Right kidney (tissue), 1 donor: ENCODE measurements at regions not wholly inside any gene's neighbourhood (a gene's known extent, or its start where the extent isn't known, plus 50 kb on each side); places are given as distances from the start of the nearest gene placed in this dataset.

Experiments used
- DNase-seq: peaks from one replicate; pipeline ENCODE4 v3.0.0-alpha.2; 2016

GRCh38 chr4:18343581-18343980 is 322.0 kb upstream of the LCORL start:
- no peak for DNase-seq

GRCh38 chr4:18342847-18343246 is 321.3 kb upstream of the LCORL start:
- DNase-seq = no peak

- DNase-seq = no peak
Observed at GRCh38 chr4:18321956-18322530, 300.5 kb upstream of the LCORL start.

GRCh38 chr4:18319431-18319830 is 297.9 kb upstream of the LCORL start:
- no peak for DNase-seq

- peak; percentile 14 for DNase-seq
Observed at GRCh38 chr4:18318682-18319388, 297.3 kb upstream of the LCORL start.

- DNase-seq = no peak
Observed at GRCh38 chr4:18314731-18315130, 293.2 kb upstream of the LCORL start.

GRCh38 chr4:18297684-18298083 is 276.1 kb upstream of the LCORL start:
- DNase-seq = no peak

GRCh38 chr4:18296411-18296810 is 274.9 kb upstream of the LCORL start:
- no peak for DNase-seq

GRCh38 chr4:18294846-18295245 is 273.3 kb upstream of the LCORL start:
- DNase-seq = no peak

- no peak for DNase-seq
Observed at GRCh38 chr4:18294021-18294420, 272.5 kb upstream of the LCORL start.

- DNase-seq = no peak
Observed at GRCh38 chr4:18292411-18292810, 270.9 kb upstream of the LCORL start.

GRCh38 chr4:18291981-18292380 is 270.4 kb upstream of the LCORL start:
- no peak for DNase-seq

GRCh38 chr4:18291256-18291655 is 269.7 kb upstream of the LCORL start:
- no peak for DNase-seq

- DNase-seq = no peak
Observed at GRCh38 chr4:18285357-18285756, 263.8 kb upstream of the LCORL start.

GRCh38 chr4:18278244-18278643 is 256.7 kb upstream of the LCORL start:
- no peak for DNase-seq

- no peak for DNase-seq
Observed at GRCh38 chr4:18262832-18263231, 241.3 kb upstream of the LCORL start.

GRCh38 chr4:18252052-18252451 is 230.5 kb upstream of the LCORL start:
- no peak for DNase-seq

- DNase-seq = no peak
Observed at GRCh38 chr4:18250564-18250963, 229.0 kb upstream of the LCORL start.

- no peak for DNase-seq
Observed at GRCh38 chr4:18248611-18249010, 227.1 kb upstream of the LCORL start.

- no peak for DNase-seq
Observed at GRCh38 chr4:18247189-18247588, 225.6 kb upstream of the LCORL start.

GRCh38 chr4:18242919-18243693 is 221.6 kb upstream of the LCORL start:
- no peak for DNase-seq

- no peak for DNase-seq
Observed at GRCh38 chr4:18241727-18242126, 220.2 kb upstream of the LCORL start.

GRCh38 chr4:18234108-18234507 is 212.6 kb upstream of the LCORL start:
- DNase-seq = no peak

- no peak for DNase-seq
Observed at GRCh38 chr4:18231726-18232125, 210.2 kb upstream of the LCORL start.
